ENCODE measurements at regions not wholly inside any gene's neighbourhood (a gene's known extent, or its start where the extent isn't known, plus 50 kb on each side); places are given as distances from the start of the nearest gene placed in this dataset.
"Not testable (repeated sequence)": the region's sequence is repeated elsewhere in the genome, so short reads cannot be mapped to it uniquely, and the experiment has no call there.

GRCh38 chr9:85871683-85872082, 69.3 kb upstream of the NAA35 start:
- not testable (repeated sequence) for TF ChIP-seq CTCF, POLR2A (IDR thresholded peaks at IDR 0.05)
